SK-N-SH treated with all-trans-retinoic acid at 6 μM for 48 hours (cell line): ENCODE measurements at regions not wholly inside any gene's neighbourhood (a gene's known extent, or its start where the extent isn't known, plus 50 kb on each side); places are given as distances from the start of the nearest gene placed in this dataset.

Source experiments
- ATAC-seq: fragments of 200-7000 bp; cut with Tn5 transposase; 3 replicates; pipeline ENCODE4 v1.9.1; 2020; ENCODE audit warnings: mild to moderate bottlenecking, moderate library complexity
- ARNTL ChIP-seq: fragments of 450-650 bp; formaldehyde crosslinking; IDR thresholded peaks from 2 replicates; pipeline ENCODE4 v1.5.0; 2020; ENCODE audit warnings: low read depth, mild to moderate bottlenecking, moderate library complexity, borderline replicate concordance
- BACH2 ChIP-seq: fragments of 250-450 bp; sonication (Bioruptor Pico); IDR thresholded peaks from 2 replicates; pipeline ENCODE4 v1.9.0; 2021; ENCODE audit warnings: mild to moderate bottlenecking, borderline replicate concordance
- CREB5 ChIP-seq: fragments of 250-450 bp; sonication (Bioruptor Pico); IDR thresholded peaks from 2 replicates; pipeline ENCODE4 v1.5.1; 2020; ENCODE audit warnings: low read depth, mild to moderate bottlenecking, moderate library complexity
- CSDC2 ChIP-seq: fragments of 250-450 bp; sonication (Bioruptor Pico); IDR thresholded peaks from 2 replicates; pipeline ENCODE4 v1.5.0; 2020; ENCODE audit warnings: mild to moderate bottlenecking, moderate library complexity
- CSRNP3 ChIP-seq: fragments of 250-450 bp; sonication (Bioruptor Pico); IDR thresholded peaks from 2 replicates; pipeline ENCODE4 v1.5.1; 2021; ENCODE audit warnings: mild to moderate bottlenecking, moderate library complexity
- ESRRG ChIP-seq: fragments of 250-450 bp; sonication (Bioruptor Pico); IDR thresholded peaks from 2 replicates; pipeline ENCODE4 v1.6.1; 2021; ENCODE audit warnings: mild to moderate bottlenecking
- GLIS3 ChIP-seq: fragments of 250-450 bp; sonication (Bioruptor Pico); IDR thresholded peaks from 2 replicates; pipeline ENCODE4 v1.5.0; 2020; ENCODE audit warnings: mild to moderate bottlenecking, moderate library complexity
- ISL1 ChIP-seq: fragments of 250-450 bp; sonication (Bioruptor Pico); IDR thresholded peaks from 2 replicates; pipeline ENCODE4 v2.1.2; 2022; ENCODE audit warnings: mild to moderate bottlenecking, moderate library complexity
- OSR1 ChIP-seq: fragments of 250-450 bp; sonication (Bioruptor Pico); IDR thresholded peaks from 2 replicates; pipeline ENCODE4 v1.8.0; 2022; ENCODE audit warnings: moderate library complexity, mild to moderate bottlenecking, inconsistent platforms
- PATZ1 ChIP-seq: fragments of 250-450 bp; sonication (Bioruptor Pico); IDR thresholded peaks from 2 replicates; pipeline ENCODE4 v1.8.0; 2020; ENCODE audit warnings: mild to moderate bottlenecking, moderate library complexity, borderline replicate concordance
- POU6F1 ChIP-seq: fragments of 250-450 bp; sonication (Bioruptor Pico); IDR thresholded peaks from 2 replicates; pipeline ENCODE4 v1.8.0; 2021; ENCODE audit warnings: low read depth, mild to moderate bottlenecking, moderate library complexity, borderline replicate concordance
- PPARA ChIP-seq: fragments of 250-450 bp; sonication (Bioruptor Pico); IDR thresholded peaks from 2 replicates; pipeline ENCODE4 v1.5.0; 2020; ENCODE audit warnings: mild to moderate bottlenecking, borderline replicate concordance
- SNAI2 ChIP-seq: fragments of 250-450 bp; sonication (Bioruptor Pico); IDR thresholded peaks from 2 replicates; pipeline ENCODE4 v1.5.0; 2020; ENCODE audit warnings: mild to moderate bottlenecking, moderate library complexity
- TOX ChIP-seq: fragments of 250-450 bp; sonication (Bioruptor Pico); IDR thresholded peaks from 2 replicates; pipeline ENCODE4 v1.8.0; 2021; ENCODE audit warnings: mild to moderate bottlenecking, moderate library complexity, borderline replicate concordance
- TSHZ2 ChIP-seq: fragments of 250-450 bp; sonication (Bioruptor Pico); IDR thresholded peaks from 2 replicates; pipeline ENCODE4 v1.5.0; 2020; ENCODE audit warnings: mild to moderate bottlenecking, moderate library complexity
- ZC3H10 ChIP-seq: fragments of 250-450 bp; sonication (Bioruptor Pico); IDR thresholded peaks from 2 replicates; pipeline ENCODE4 v1.5.1; 2021; ENCODE audit warnings: mild to moderate bottlenecking, moderate library complexity
- ZFP3 ChIP-seq: fragments of 250-450 bp; sonication (Bioruptor Pico); IDR thresholded peaks from 2 replicates; pipeline ENCODE4 v1.5.0; 2020; ENCODE audit warnings: mild to moderate bottlenecking, moderate library complexity
- ZFP30 ChIP-seq: fragments of 450-650 bp; formaldehyde crosslinking; IDR thresholded peaks from 2 replicates; pipeline ENCODE4 v1.5.0; 2022; ENCODE audit warnings: mild to moderate bottlenecking, moderate library complexity
- ZNF565 ChIP-seq: fragments of 450-650 bp; formaldehyde crosslinking; conservative IDR thresholded peaks from 2 replicates; pipeline ENCODE4 v1.5.0; 2020; ENCODE audit warnings: low read depth, mild to moderate bottlenecking, moderate library complexity
- ZNF70 ChIP-seq: fragments of 450-650 bp; formaldehyde crosslinking; IDR thresholded peaks from 2 replicates; pipeline ENCODE4 v1.5.0; 2020; ENCODE audit warnings: mild to moderate bottlenecking, moderate library complexity
- ZNF8 ChIP-seq: fragments of 450-650 bp; formaldehyde crosslinking; IDR thresholded peaks from 2 replicates; pipeline ENCODE4 v1.5.0; 2020; ENCODE audit warnings: mild to moderate bottlenecking, moderate library complexity

- no peak for ATAC-seq
These were observed 236.7 kb upstream of the EGLN3 start for GRCh38 chr14:34187519-34188044.

GRCh38 chr14:34187061-34187460 is 236.2 kb upstream of the EGLN3 start:
- ATAC-seq = no peak
- TF ChIP-seq GLIS3 (CRISPR knock-in tag) (no peak), BACH2 (CRISPR knock-in tag) (no peak), CREB5 (CRISPR knock-in tag) (no peak), TOX (no peak)

More at GRCh38 chr14:34187519-34188044, 236.7 kb upstream of the EGLN3 start:
- TF ChIP-seq ZNF8 (CRISPR knock-in tag) (no peak), ISL1 (CRISPR knock-in tag) (no peak)
- TF ChIP-seq, all 23 proteins: peak for 0

- no peak for TF ChIP-seq PATZ1
- TF ChIP-seq CSRNP3 (CRISPR knock-in tag) = no peak
- TF ChIP-seq ZC3H10 (CRISPR knock-in tag) = no peak
- TF ChIP-seq CSDC2 (CRISPR knock-in tag) = no peak
- no peak for TF ChIP-seq TOX
- no peak for TF ChIP-seq PPARA (CRISPR knock-in tag)
- TF ChIP-seq BACH2 (CRISPR knock-in tag) = no peak
- no peak for TF ChIP-seq ZFP3 (CRISPR knock-in tag)
- no peak for TF ChIP-seq CREB5 (CRISPR knock-in tag)
- no peak for TF ChIP-seq ZNF565 (CRISPR knock-in tag)
- TF ChIP-seq ISL1 (CRISPR knock-in tag) = no peak
- no peak for TF ChIP-seq ZNF70 (CRISPR knock-in tag)
- no peak for TF ChIP-seq OSR1
- TF ChIP-seq ZFP30 (CRISPR knock-in tag) = no peak
- TF ChIP-seq ZNF8 (CRISPR knock-in tag) = no peak
- TF ChIP-seq, all 23 proteins: peak for 0
- no peak for ATAC-seq
These were observed 233.3 kb upstream of the EGLN3 start for GRCh38 chr14:34184126-34184525.

GRCh38 chr14:34183478-34183877 is 232.6 kb upstream of the EGLN3 start:
- TF ChIP-seq CSRNP3 (CRISPR knock-in tag) (no peak), ISL1 (CRISPR knock-in tag) (no peak), ESRRG (CRISPR knock-in tag) (no peak), TOX (no peak), ARNTL (CRISPR knock-in tag) (no peak), BACH2 (CRISPR knock-in tag) (no peak), SNAI2 (CRISPR knock-in tag) (no peak), ZFP3 (CRISPR knock-in tag) (no peak), TSHZ2 (CRISPR knock-in tag) (no peak), POU6F1 (CRISPR knock-in tag) (no peak), CREB5 (CRISPR knock-in tag) (no peak), PPARA (CRISPR knock-in tag) (no peak), CSDC2 (CRISPR knock-in tag) (no peak), OSR1 (no peak)
- no peak for ATAC-seq
